HepG2 (cell line): ENCODE measurements at regions not wholly inside any gene's neighbourhood (a gene's known extent, or its start where the extent isn't known, plus 50 kb on each side); places are given as distances from the start of the nearest gene placed in this dataset.

ENCODE experiments used
- ATAC-seq: fragments of 200-7000 bp; cut with Tn5 transposase; 3 replicates; pipeline ENCODE4 v1.9.1; 2020; ENCODE audit warnings: mild to moderate bottlenecking, moderate library complexity
- BruUV-seq: library from RNA; stranded (reverse); fragments of 400-500 nt; replicated peaks from 2 replicates; lab custom pipeline; 2021; lab: Mats Ljungman, UMichigan
- CTCF ChIA-PET: fragments of 300-600 bp; formaldehyde crosslinking; extraction: SDS; loops from one replicate; lab custom pipeline; 2021; ENCODE audit warnings: low total read pairs, inconsistent platforms, low intra/inter-chr PET ratio; lab: Yijun Ruan, JAX
- POLR2A ChIA-PET: fragments of 350-600 bp; sonication (Branson Sonifier 250); formaldehyde crosslinking; loops from one replicate; lab custom pipeline; 2020; ENCODE audit warnings: antibody characterized with exemption, inconsistent platforms; lab: Yijun Ruan, JAX
- DNase-seq: peaks from one replicate; pipeline ENCODE4 v3.0.0-alpha.2; 2015; ENCODE audit warnings: low spot score
- FAIRE-seq: peaks from 3 replicates; lab custom pipeline; 2011; peaks lifted over from hg19 to GRCh38; lab: Jason Lieb, UNC
- H2AFZ ChIP-seq: one replicate; pipeline ENCODE4 v1.6.1; 2011; ENCODE audit warnings: low read length, inconsistent platforms
- H3K27ac ChIP-seq: fragments of 300-600 bp; 3 replicates; pipeline ENCODE4 v1.8.0; 2011; ENCODE audit warnings: mixed run types, mild to moderate bottlenecking, mixed read lengths, low read length, inconsistent platforms; ENCODE audit not compliant: insufficient read depth; ENCODE audit errors: extremely low read length
- H3K27me3 ChIP-seq, 2 experiments: fragments of 200-600 bp in 1 of 2; 2 replicates in 1 of 2; 3 replicates in 1 of 2; pipeline versions ENCODE4 v1.6.0 to v1.8.0; 2011; ENCODE audit warnings: low read length in 2 of 2, mild to moderate bottlenecking in 2 of 2, moderate library complexity in 2 of 2, inconsistent platforms in 1 of 2; ENCODE audit not compliant: insufficient read depth in 2 of 2, control insufficient read depth in 1 of 2
- H3K36me3 ChIP-seq, 2 experiments: fragments of 200-600 bp in 1 of 2; replicated peaks in 1 of 2; 2 replicates in 1 of 2; 3 replicates in 1 of 2; pipeline versions ENCODE4 v1.5.1 to v1.8.0; 2011; ENCODE audit warnings: low read length in 2 of 2, inconsistent platforms in 1 of 2; ENCODE audit not compliant: insufficient read depth in 2 of 2, control insufficient read depth in 1 of 2
- H3K4me1 ChIP-seq: 2 replicates; pipeline ENCODE4 v1.5.1; 2012; ENCODE audit warnings: low read length, inconsistent platforms; ENCODE audit not compliant: insufficient read depth
- H3K4me2 ChIP-seq: 2 replicates; pipeline ENCODE4 v1.6.0; 2011; ENCODE audit warnings: low read depth, low read length, inconsistent platforms
- H3K4me3 ChIP-seq, 3 experiments: fragments of 200-600 bp in 1 of 3; sonication (generic), shearing (Covaris generic) in 1 of 3; replicated peaks in 1 of 3; 2 replicates each; pipeline ENCODE4 v1.5.1; 2011 to 2016; ENCODE audit warnings: low read length in 3 of 3, inconsistent platforms in 2 of 3, low read depth in 2 of 3, mild to moderate bottlenecking in 2 of 3, control low read depth in 1 of 3, mixed read lengths in 1 of 3; ENCODE audit not compliant: insufficient read depth in 1 of 3
- H3K79me2 ChIP-seq: one replicate; pipeline ENCODE4 v1.6.1; 2011; ENCODE audit warnings: low read length, inconsistent platforms; ENCODE audit not compliant: insufficient read depth
- H3K9ac ChIP-seq: 2 replicates; pipeline ENCODE4 v1.6.0; 2011; ENCODE audit warnings: mild to moderate bottlenecking, low read depth, low read length, inconsistent platforms; ENCODE audit not compliant: insufficient read depth
- H3K9me3 ChIP-seq: 2 replicates; pipeline ENCODE4 v1.5.1; 2012; ENCODE audit warnings: mild to moderate bottlenecking, low read length
- H4K20me1 ChIP-seq: 2 replicates; pipeline ENCODE4 v1.6.0; 2011; ENCODE audit warnings: inconsistent platforms, mild to moderate bottlenecking, low read length, moderate library complexity; ENCODE audit not compliant: insufficient read depth
- ATF4 ChIP-seq, 2 experiments: fragments of 450-650 bp in 1 of 2; sonication (generic) in 1 of 2; formaldehyde crosslinking; IDR thresholded peaks; 2 replicates each; pipeline versions ENCODE4 v1.5.0 to v1.8.0; 2020 to 2022; ENCODE audit warnings: mild to moderate bottlenecking in 1 of 2, missing genetic modification reagents in 1 of 2
- HMGXB4 ChIP-seq, 2 experiments: sonication (generic) in 1 of 2; formaldehyde crosslinking in 1 of 2; IDR thresholded peaks; 2 replicates each; pipeline versions ENCODE4 v1.4.0 to v1.6.1; 2018 to 2020; ENCODE audit warnings: missing genetic modification reagents in 2 of 2, borderline replicate concordance in 1 of 2, low read depth in 1 of 2, mild to moderate bottlenecking in 1 of 2, missing biosample characterization in 1 of 2
- HOXA7 ChIP-seq: sonication (generic); formaldehyde crosslinking; IDR thresholded peaks from 2 replicates; pipeline ENCODE4 v1.8.1; 2022; ENCODE audit warnings: mild to moderate bottlenecking, missing genetic modification reagents, moderate library complexity
- ISX ChIP-seq: sonication (generic); formaldehyde crosslinking; conservative IDR thresholded peaks from 2 replicates; pipeline ENCODE4 v1.5.0; 2020; ENCODE audit warnings: missing genetic modification reagents
- MXD3 ChIP-seq: IDR thresholded peaks from 2 replicates; pipeline ENCODE4 v1.6.1; 2016; ENCODE audit warnings: mild to moderate bottlenecking, missing biosample characterization, missing genetic modification reagents
- NFIB ChIP-seq: sonication (generic); formaldehyde crosslinking; IDR thresholded peaks from 2 replicates; pipeline ENCODE4 v1.9.0; 2021; ENCODE audit warnings: missing genetic modification reagents, mild to moderate bottlenecking, borderline replicate concordance
- PBX2 ChIP-seq: IDR thresholded peaks from 2 replicates; pipeline ENCODE4 v1.6.1; 2016; ENCODE audit warnings: control low read depth
- RBAK ChIP-seq: sonication (generic); formaldehyde crosslinking; IDR thresholded peaks from 2 replicates; pipeline ENCODE4 v1.5.1; 2020; ENCODE audit warnings: mild to moderate bottlenecking, missing genetic modification reagents
- RXRA ChIP-seq: sonication (generic); formaldehyde crosslinking; IDR thresholded peaks from 2 replicates; pipeline ENCODE4 v1.5.1; 2020; ENCODE audit warnings: missing genetic modification reagents
- ZBTB2 ChIP-seq: sonication (generic); formaldehyde crosslinking; IDR thresholded peaks from 2 replicates; pipeline ENCODE4 v1.8.0; 2022; ENCODE audit warnings: low read depth, missing genetic modification reagents
- ZFP36L1 ChIP-seq: sonication (generic); formaldehyde crosslinking; IDR thresholded peaks from 2 replicates; pipeline ENCODE4 v1.8.0; 2022; ENCODE audit warnings: mild to moderate bottlenecking, missing genetic modification reagents, moderate library complexity
- ZNF235 ChIP-seq: sonication (generic); formaldehyde crosslinking; IDR thresholded peaks from 2 replicates; pipeline ENCODE4 v1.8.1; 2023; ENCODE audit warnings: mild to moderate bottlenecking, missing genetic modification reagents, borderline replicate concordance
- ZNF253 ChIP-seq: sonication (generic); formaldehyde crosslinking; IDR thresholded peaks from 2 replicates; pipeline ENCODE4 v1.8.0; 2022; ENCODE audit warnings: mild to moderate bottlenecking, missing genetic modification reagents, borderline replicate concordance
- ZNF383 ChIP-seq: sonication (generic); formaldehyde crosslinking; IDR thresholded peaks from 2 replicates; pipeline ENCODE4 v1.4.0; 2020; ENCODE audit warnings: missing genetic modification reagents, mild to moderate bottlenecking, borderline replicate concordance
- ZNF598 ChIP-seq: sonication (generic); formaldehyde crosslinking; IDR thresholded peaks from 2 replicates; pipeline ENCODE4 v1.5.1; 2020; ENCODE audit warnings: mild to moderate bottlenecking, missing genetic modification reagents, borderline replicate concordance
- WGBS: methylation state at CpG from one replicate; pipeline ENCODE4 v1.1.6; 2017; ENCODE audit warnings: low lambda C conversion rate; 5-methylcytosine and 5-hydroxymethylcytosine counted together
- in situ Hi-C: cut with HindIII; loops from 2 replicates; pipeline ENCODE4 v1.10.0; 2017; ENCODE audit warnings: low pct_unique_long_range_greater_than_20kb; ENCODE audit not compliant: extremely low pct_ligation_motif_present
- intact Hi-C: fragments of 100-400 bp; cut with micrococcal nuclease; formaldehyde crosslinking; loops from one replicate; pipeline ENCODE4 v1.10.0; 2022; ENCODE audit not compliant: unreplicated experiment

DNA sequence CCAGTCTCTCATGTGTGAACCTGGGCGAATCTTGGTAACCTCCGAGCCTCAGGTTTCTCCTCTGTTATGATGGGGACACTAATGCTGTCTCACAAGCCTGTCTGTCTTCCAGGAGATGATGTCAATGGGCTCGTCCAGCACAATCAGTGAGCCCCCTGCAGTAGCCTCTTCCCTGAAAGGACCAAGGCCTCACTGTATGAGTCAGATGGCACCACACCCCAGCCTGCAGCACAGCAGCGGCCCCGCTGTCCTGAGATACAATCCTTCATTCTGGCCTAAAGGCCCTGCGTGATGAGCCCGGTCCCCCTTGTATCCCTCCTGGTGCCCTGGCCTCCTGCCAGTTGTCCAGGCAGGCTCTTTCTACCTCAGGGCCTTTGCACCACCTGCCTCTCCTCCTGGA lies 234.4 kb downstream of the IRF8 start:
- no TSS peak for BruUV-seq
- H4K20me1 ChIP-seq = no peaks in the 10 kb centered on the region
- TF ChIP-seq RBAK = no peak
- TF ChIP-seq PBX2 (CRISPR knock-in tag) = no peak
- no peak for TF ChIP-seq ZNF598 (CRISPR knock-in tag)
- TF ChIP-seq ZBTB2 (CRISPR knock-in tag) = no peak
- TF ChIP-seq ZNF253 = no peak
- no peak for TF ChIP-seq RXRA (CRISPR knock-in tag)
- TF ChIP-seq ZNF235 (CRISPR knock-in tag) = no peak
- no peak for TF ChIP-seq HOXA7 (CRISPR knock-in tag)
- TF ChIP-seq ATF4 (CRISPR knock-in tag; IDR thresholded peaks at IDR 0.05) = no peak
- no peak for TF ChIP-seq ZNF383 (CRISPR knock-in tag)
- no peak for TF ChIP-seq HMGXB4 (CRISPR knock-in tag; IDR thresholded peaks at IDR 0.05; ENCODE audit: borderline replicate concordance in 1 of 2, low read depth in 1 of 2)
- no peak for TF ChIP-seq ISX
- no peak for TF ChIP-seq ZFP36L1
- no peak for TF ChIP-seq MXD3
- TF ChIP-seq NFIB (CRISPR knock-in tag) = no peak
- H3K4me2 ChIP-seq = no peak overlapping the region
- no peaks in the 10 kb centered on the region for H3K9me3 ChIP-seq
- DNase-seq (no peak), FAIRE-seq (no peak), ATAC-seq (no peak)
- H3K27me3 ChIP-seq = peaks cover 2 to 10% of the 10 kb centered on the region in 2 experiments; a peak in 2 of 5 replicates
- intact Hi-C loops (no loop called here), in situ Hi-C loops (no loop called here)
- H3K9ac ChIP-seq = no peak overlapping the region
- 18% methylated on average over 4 of the region's 7 CpGs for WGBS
- no peak overlapping the region for H3K27ac ChIP-seq
- no peak overlapping the region for H2AFZ ChIP-seq
- H3K36me3 ChIP-seq = no peaks in the 10 kb centered on the region
- H3K4me3 ChIP-seq = no peak overlapping the region
- no peaks in the 10 kb centered on the region for H3K4me1 ChIP-seq
- CTCF ChIA-PET = no interaction called here
- no peaks in the 10 kb centered on the region for H3K79me2 ChIP-seq
- POLR2A ChIA-PET = no interaction called here
